ENCODE measurements at regions not wholly inside any gene's neighbourhood (a gene's known extent, or its start where the extent isn't known, plus 50 kb on each side); places are given as distances from the start of the nearest gene placed in this dataset.

DNA sequence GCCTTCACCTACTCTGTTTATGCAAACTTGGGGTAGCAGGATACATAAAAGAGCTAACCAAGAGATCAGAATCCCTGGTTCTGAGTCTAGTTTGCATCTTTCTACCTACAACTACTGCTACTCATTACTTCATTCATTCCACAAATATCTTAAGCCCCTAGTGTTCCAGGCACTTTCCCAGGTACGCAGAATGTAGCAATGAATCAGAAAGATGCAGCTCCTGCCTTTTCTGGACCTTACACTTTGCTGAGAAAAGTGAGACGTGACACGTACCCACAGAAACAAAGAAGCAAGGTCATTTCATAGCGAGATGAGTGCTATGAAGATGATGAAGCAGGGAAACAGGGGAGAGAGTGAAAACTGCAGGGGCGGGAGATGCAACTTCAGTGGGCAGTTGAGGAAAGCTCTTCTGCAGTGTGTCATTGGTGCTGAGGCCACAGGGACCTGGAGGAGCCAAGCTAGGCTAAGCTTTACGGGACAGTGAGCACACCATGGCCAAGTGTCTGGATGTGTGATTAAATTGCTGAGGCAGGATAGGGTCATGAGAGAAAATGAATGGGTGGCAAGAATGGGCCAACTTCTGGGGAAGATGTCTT lies 167.9 kb downstream of the TNFSF18 start:
- Mint-ChIP-seq H3K27me3 (ENCODE audit: low read depth) (peaks cover 66% of the 10 kb centered on the region), H3K27ac (no peak overlapping the region), H3K9me3 (no peaks in the 10 kb centered on the region), H3K4me3 (peak overlapping the region; percentile 37), H3K36me3 (ENCODE audit: low read depth) (no peaks in the 10 kb centered on the region), H3K4me1 (ENCODE audit: low read depth) (peaks cover 14% of the 10 kb centered on the region)
- DNase-seq (ENCODE audit: low spot score), result no peak

- DNase-seq (ENCODE audit: low spot score), result peak; percentile 50
- Mint-ChIP-seq H3K4me1 (ENCODE audit: low read depth) (peaks cover 14% of the 10 kb centered on the region), H3K9me3 (no peaks in the 10 kb centered on the region), H3K27me3 (ENCODE audit: low read depth) (peaks cover 68% of the 10 kb centered on the region), H3K4me3 (peak overlapping the region; percentile 14), H3K27ac (no peak overlapping the region), H3K36me3 (ENCODE audit: low read depth) (no peaks in the 10 kb centered on the region)
Measured at GRCh38 chr1:172883387-172883791, 167.4 kb downstream of the TNFSF18 start.

- no peaks in the 10 kb centered on the region for H3K36me3 Mint-ChIP-seq (ENCODE audit: low read depth)
- H3K9me3 Mint-ChIP-seq, result peaks cover under 1% of the 10 kb centered on the region
- peaks cover 14% of the 10 kb centered on the region for H3K4me1 Mint-ChIP-seq (ENCODE audit: low read depth)
- H3K4me3 Mint-ChIP-seq, result peak overlapping the region; percentile 14
- peaks cover 72% of the 10 kb centered on the region for H3K27me3 Mint-ChIP-seq (ENCODE audit: low read depth)
- no peak for DNase-seq (ENCODE audit: low spot score)
- H3K27ac Mint-ChIP-seq, result no peak overlapping the region
Measured at GRCh38 chr1:172883844-172884243, 166.9 kb downstream of the TNFSF18 start.

DNA sequence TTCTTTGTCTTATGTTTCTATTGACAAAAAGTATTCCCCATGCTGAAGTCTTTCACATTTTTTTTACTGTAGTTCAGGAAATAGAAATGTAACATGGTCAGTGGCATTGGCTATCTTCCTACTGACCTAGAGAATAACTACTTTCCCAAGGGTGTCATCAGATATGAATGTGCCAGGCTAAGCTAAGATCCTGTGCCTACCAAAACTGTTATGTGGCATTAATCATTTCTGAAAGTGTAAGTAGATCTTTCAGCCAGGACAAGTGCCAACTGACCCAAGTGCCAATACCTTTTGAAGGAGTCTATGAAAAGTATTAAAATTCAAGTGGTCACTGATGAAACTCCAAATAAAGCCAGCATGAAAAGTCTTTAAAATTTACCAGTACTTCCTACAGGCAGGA lies 165.3 kb downstream of the TNFSF18 start:
- H3K4me3 Mint-ChIP-seq, result no peak overlapping the region
- H3K9me3 Mint-ChIP-seq, result peaks cover 4% of the 10 kb centered on the region
- H3K27me3 Mint-ChIP-seq (ENCODE audit: low read depth), result peaks cover 72% of the 10 kb centered on the region
- peaks cover 14% of the 10 kb centered on the region for H3K4me1 Mint-ChIP-seq (ENCODE audit: low read depth)
- DNase-seq (ENCODE audit: low spot score), result no peak
- no peak overlapping the region for H3K27ac Mint-ChIP-seq
- H3K36me3 Mint-ChIP-seq (ENCODE audit: low read depth), result no peaks in the 10 kb centered on the region

- peaks cover 4% of the 10 kb centered on the region for H3K9me3 Mint-ChIP-seq
- peaks cover 71% of the 10 kb centered on the region for H3K27me3 Mint-ChIP-seq (ENCODE audit: low read depth)
- no peaks in the 10 kb centered on the region for H3K36me3 Mint-ChIP-seq (ENCODE audit: low read depth)
- H3K4me1 Mint-ChIP-seq (ENCODE audit: low read depth), result peaks cover 14% of the 10 kb centered on the region
- H3K4me3 Mint-ChIP-seq, result no peak overlapping the region
- H3K27ac Mint-ChIP-seq, result no peak overlapping the region
- DNase-seq (ENCODE audit: low spot score), result no peak
Measured at GRCh38 chr1:172885971-172886370, 164.8 kb downstream of the TNFSF18 start.

DNA sequence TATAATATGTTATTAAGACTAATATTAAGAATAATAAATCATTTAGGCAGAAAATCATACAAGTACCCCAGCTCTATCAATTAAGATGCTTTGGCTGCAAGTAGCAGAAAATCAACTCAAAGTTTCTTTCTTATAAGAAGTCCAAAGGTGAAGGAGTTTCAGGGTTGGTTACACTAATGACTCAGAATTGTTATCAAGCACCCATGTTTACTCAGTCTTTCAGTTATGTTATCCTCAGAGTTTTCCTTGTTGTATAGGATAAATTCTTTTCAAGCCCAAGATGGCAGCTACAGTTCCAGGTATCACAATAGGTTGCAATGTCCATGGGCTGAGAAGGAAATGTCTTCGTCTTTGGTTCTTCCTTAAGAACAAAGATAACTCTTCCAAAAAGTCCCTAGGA lies 163.6 kb downstream of the TNFSF18 start:
- peaks cover 4% of the 10 kb centered on the region for H3K9me3 Mint-ChIP-seq
- DNase-seq (ENCODE audit: low spot score), result no peak
- no peaks in the 10 kb centered on the region for H3K36me3 Mint-ChIP-seq (ENCODE audit: low read depth)
- no peak overlapping the region for H3K4me3 Mint-ChIP-seq
- H3K27ac Mint-ChIP-seq, result no peak overlapping the region
- H3K27me3 Mint-ChIP-seq (ENCODE audit: low read depth), result peaks cover 67% of the 10 kb centered on the region
- H3K4me1 Mint-ChIP-seq (ENCODE audit: low read depth), result peaks cover 14% of the 10 kb centered on the region

DNA sequence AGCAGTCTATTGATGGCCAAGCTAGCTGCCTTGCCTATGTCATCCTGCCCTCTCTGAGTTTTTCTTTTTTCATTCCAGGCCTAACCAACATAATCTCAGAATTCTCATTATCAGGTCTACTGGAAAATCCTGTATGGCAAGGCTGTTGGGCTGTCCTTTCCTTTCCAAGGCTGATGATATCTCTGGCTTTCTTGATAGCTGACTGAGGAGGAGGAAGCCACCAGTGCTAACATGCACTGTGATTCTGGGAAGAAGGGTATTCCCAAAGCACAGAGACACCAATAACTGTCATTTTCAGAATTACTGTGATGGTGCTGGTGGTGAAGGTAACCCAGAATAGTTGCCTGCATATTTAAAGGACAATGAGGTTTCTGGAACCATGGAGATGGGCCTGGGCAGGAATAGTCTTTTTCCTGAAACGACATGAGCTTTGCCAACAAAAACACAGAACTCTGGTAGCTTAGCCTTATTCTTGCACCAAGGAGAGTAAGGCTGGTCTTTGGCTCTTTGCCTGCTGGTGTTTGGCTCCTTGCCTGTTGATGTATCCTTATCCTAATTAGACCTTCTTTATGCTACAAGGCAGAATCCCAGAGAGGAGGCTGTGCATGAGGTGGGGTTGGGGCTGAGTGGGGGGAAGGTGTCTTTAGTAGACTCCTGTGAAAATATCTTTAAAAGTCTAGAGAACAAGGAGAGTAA lies 157.4 kb downstream of the TNFSF18 start:
- peaks cover 4% of the 10 kb centered on the region for H3K9me3 Mint-ChIP-seq
- H3K27ac Mint-ChIP-seq, result no peak overlapping the region
- no peak for DNase-seq (ENCODE audit: low spot score)
- no peak overlapping the region for H3K4me3 Mint-ChIP-seq
- H3K27me3 Mint-ChIP-seq (ENCODE audit: low read depth), result peaks cover 55% of the 10 kb centered on the region
- no peaks in the 10 kb centered on the region for H3K36me3 Mint-ChIP-seq (ENCODE audit: low read depth)
- peaks cover 28% of the 10 kb centered on the region for H3K4me1 Mint-ChIP-seq (ENCODE audit: low read depth)

GRCh38 chr1:172894349-172895049 lies 156.2 kb downstream of the TNFSF18 start:
- H3K36me3 Mint-ChIP-seq (ENCODE audit: low read depth), result no peaks in the 10 kb centered on the region
- no peaks in the 10 kb centered on the region for H3K9me3 Mint-ChIP-seq
- peak overlapping the region; percentile 58 for H3K27ac Mint-ChIP-seq
- peak overlapping the region; percentile 71 for H3K4me3 Mint-ChIP-seq
- no peak for DNase-seq (ENCODE audit: low spot score)
- H3K27me3 Mint-ChIP-seq (ENCODE audit: low read depth), result peaks cover 52% of the 10 kb centered on the region
- H3K4me1 Mint-ChIP-seq (ENCODE audit: low read depth), result peaks cover 28% of the 10 kb centered on the region

DNA sequence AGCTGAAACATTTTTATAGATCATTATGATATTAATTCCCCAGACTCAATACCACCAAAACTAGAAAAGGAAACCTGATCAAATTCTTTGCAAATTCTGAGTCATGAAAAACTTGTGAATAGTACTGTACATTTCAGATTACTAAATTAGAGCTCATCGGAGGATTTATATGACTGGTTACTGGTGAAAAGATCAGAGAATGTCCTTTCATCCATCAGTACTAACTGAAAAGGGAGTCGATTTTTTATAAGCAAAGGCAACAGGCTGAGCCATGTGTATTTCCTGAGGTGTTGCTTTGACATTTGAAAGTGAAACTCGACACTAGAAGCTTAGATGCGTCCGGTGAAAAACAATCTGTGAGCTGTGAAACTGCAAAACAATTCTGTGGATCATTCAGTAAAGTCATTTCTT lies 155.7 kb downstream of the TNFSF18 start:
- Mint-ChIP-seq H3K27me3 (ENCODE audit: low read depth) (peaks cover 49% of the 10 kb centered on the region), H3K9me3 (no peaks in the 10 kb centered on the region), H3K4me1 (ENCODE audit: low read depth) (peaks cover 28% of the 10 kb centered on the region), H3K36me3 (ENCODE audit: low read depth) (no peaks in the 10 kb centered on the region), H3K27ac (peak overlapping the region; percentile 58), H3K4me3 (peak overlapping the region; percentile 71)
- peak; percentile 36 for DNase-seq (ENCODE audit: low spot score)

DNA sequence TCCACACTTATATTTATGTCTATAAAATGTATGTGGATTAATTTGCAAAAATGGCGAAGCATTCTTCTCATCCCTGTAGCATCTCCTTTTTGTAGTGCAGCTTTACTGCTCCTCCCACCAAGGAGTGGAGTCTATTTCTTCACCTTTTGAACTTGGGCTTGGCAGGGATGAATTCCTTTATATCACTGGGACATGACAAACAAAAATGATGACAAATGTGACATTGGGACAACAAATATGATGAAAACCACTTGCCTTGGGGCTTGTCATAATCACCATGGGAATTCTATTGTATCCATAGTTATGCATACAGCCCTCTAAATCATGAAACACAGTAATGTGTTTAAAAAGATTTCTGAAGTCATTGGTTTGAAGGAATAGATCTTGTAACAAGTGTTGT lies 155.0 kb downstream of the TNFSF18 start:
- no peak overlapping the region for H3K4me3 Mint-ChIP-seq

GRCh38 chr1:172897738-172898137 lies 153.0 kb downstream of the TNFSF18 start:
- Mint-ChIP-seq H3K4me1 (ENCODE audit: low read depth) (peaks cover 28% of the 10 kb centered on the region), H3K4me3 (no peak overlapping the region), H3K9me3 (no peaks in the 10 kb centered on the region), H3K36me3 (ENCODE audit: low read depth) (no peaks in the 10 kb centered on the region), H3K27me3 (ENCODE audit: low read depth) (peaks cover 47% of the 10 kb centered on the region), H3K27ac (no peak overlapping the region)
- DNase-seq (ENCODE audit: low spot score), result no peak

More for the DNA sequence above, 155.0 kb downstream of the TNFSF18 start:
- peaks cover 53% of the 10 kb centered on the region for H3K27me3 Mint-ChIP-seq (ENCODE audit: low read depth)
- peaks cover 31% of the 10 kb centered on the region for H3K4me1 Mint-ChIP-seq (ENCODE audit: low read depth)
- DNase-seq (ENCODE audit: low spot score), result no peak
- no peak overlapping the region for H3K27ac Mint-ChIP-seq
- H3K9me3 Mint-ChIP-seq, result no peaks in the 10 kb centered on the region
- H3K36me3 Mint-ChIP-seq (ENCODE audit: low read depth), result no peaks in the 10 kb centered on the region

- Mint-ChIP-seq H3K27me3 (ENCODE audit: low read depth) (peaks cover 42% of the 10 kb centered on the region), H3K27ac (no peak overlapping the region), H3K36me3 (ENCODE audit: low read depth) (no peaks in the 10 kb centered on the region), H3K4me3 (no peak overlapping the region), H3K4me1 (ENCODE audit: low read depth) (peaks cover 19% of the 10 kb centered on the region), H3K9me3 (no peaks in the 10 kb centered on the region)
- peak; percentile 11 for DNase-seq (ENCODE audit: low spot score)
Measured at GRCh38 chr1:172898866-172899265, 151.9 kb downstream of the TNFSF18 start.

DNA sequence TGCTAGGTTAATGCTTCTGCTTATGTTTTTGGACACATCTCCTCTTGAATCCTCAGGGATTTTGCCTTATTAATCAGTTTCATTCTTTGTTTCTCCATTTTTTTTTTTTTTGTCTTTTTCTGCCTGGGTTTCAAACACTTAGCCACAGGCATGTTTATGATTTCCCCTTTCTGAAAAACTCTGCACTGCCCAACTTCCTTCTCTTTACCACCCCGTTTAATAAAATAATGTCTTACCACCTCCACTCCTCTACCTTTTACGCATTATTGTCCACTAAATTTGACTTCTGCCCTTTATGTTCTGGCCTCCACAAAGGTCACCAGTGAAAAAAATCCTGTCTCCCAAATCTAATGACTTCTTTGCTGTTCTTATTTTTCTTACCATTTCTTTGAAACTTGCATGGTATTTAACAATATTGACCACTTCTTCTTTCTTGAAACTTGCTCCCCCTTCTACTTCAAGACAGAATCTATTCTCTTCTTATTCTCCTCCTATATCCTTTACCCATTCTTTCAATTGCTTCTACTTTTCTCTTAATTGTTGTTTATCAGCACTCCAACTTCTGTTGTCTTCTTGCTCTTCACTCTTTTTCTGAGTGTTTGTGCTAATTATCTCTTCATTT lies 150.3 kb downstream of the TNFSF18 start:
- Mint-ChIP-seq H3K9me3 (no peaks in the 10 kb centered on the region), H3K36me3 (ENCODE audit: low read depth) (no peaks in the 10 kb centered on the region), H3K4me1 (ENCODE audit: low read depth) (peaks cover 9% of the 10 kb centered on the region), H3K4me3 (no peak overlapping the region), H3K27ac (no peak overlapping the region), H3K27me3 (ENCODE audit: low read depth) (peaks cover 54% of the 10 kb centered on the region)
- DNase-seq (ENCODE audit: low spot score), result no peak

- peaks cover 13% of the 10 kb centered on the region for H3K4me1 Mint-ChIP-seq (ENCODE audit: low read depth)
- H3K36me3 Mint-ChIP-seq (ENCODE audit: low read depth), result no peaks in the 10 kb centered on the region
- no peak overlapping the region for H3K27ac Mint-ChIP-seq
- DNase-seq (ENCODE audit: low spot score), result no peak
- no peak overlapping the region for H3K4me3 Mint-ChIP-seq
- no peaks in the 10 kb centered on the region for H3K9me3 Mint-ChIP-seq
- peaks cover 51% of the 10 kb centered on the region for H3K27me3 Mint-ChIP-seq (ENCODE audit: low read depth)
Measured at GRCh38 chr1:172902200-172902599, 148.5 kb downstream of the TNFSF18 start.

Data from T-helper 2 cell treated with Interferon-gamma antibody and Interleukin-4, amounts not matched to agents 5 μg/mL and 100 μg/mL, for 36 hours (primary cell).